HG02759 (cell line): ENCODE measurements at regions not wholly inside any gene's neighbourhood (a gene's known extent, or its start where the extent isn't known, plus 50 kb on each side); places are given as distances from the start of the nearest gene placed in this dataset.
"Not testable (repeated sequence)": the region's sequence is repeated elsewhere in the genome, so short reads cannot be mapped to it uniquely, and the experiment has no call there.

Experiments
- ATAC-seq: cut with Tn5 transposase; IDR thresholded peaks from one replicate; pipeline ENCODE4 v1.9.1; 2021; ENCODE audit warnings: mild to moderate bottlenecking, moderate library complexity; ENCODE audit not compliant: unreplicated experiment

- ATAC-seq: peak; percentile 52
Measured at GRCh38 chrY:11769937-11770336, 931.1 kb upstream of the USP9Y start.

GRCh38 chrY:11779743-11780142 lies 921.3 kb upstream of the USP9Y start:
- not testable (repeated sequence) for ATAC-seq

GRCh38 chrY:11789057-11789456 lies 912.0 kb upstream of the USP9Y start:
- ATAC-seq: not testable (repeated sequence)

- not testable (repeated sequence) for ATAC-seq
Measured at GRCh38 chrY:11823752-11824151, 877.3 kb upstream of the USP9Y start.

GRCh38 chrY:11834197-11834596 lies 866.8 kb upstream of the USP9Y start:
- not testable (repeated sequence) for ATAC-seq
